ENCODE measurements at regions not wholly inside any gene's neighbourhood (a gene's known extent, or its start where the extent isn't known, plus 50 kb on each side); places are given as distances from the start of the nearest gene placed in this dataset.

DNA sequence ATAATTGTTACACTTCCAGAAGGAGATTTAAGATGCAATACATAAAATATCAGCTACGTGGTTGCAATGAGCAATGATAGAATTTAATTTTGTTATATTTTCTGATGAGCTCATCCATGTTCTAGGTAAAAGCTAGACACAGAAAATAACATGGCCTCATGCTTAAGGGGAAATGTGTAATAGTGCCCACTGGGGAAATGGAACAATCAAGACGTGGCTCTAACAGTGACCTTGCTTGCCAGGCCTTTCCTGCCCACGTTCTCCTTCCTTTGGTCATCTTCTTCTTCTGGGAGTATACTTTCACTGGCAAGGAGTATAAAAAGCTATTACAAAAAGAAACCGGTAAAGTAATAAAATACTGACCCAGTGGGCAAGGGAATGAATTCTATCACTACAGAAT is 116.2 kb upstream of the TMEM161B start:
- Histone ChIP-seq H3K4me1 (ENCODE audit: control insufficient read depth in 2 of 2, insufficient read depth in 2 of 2, low read length in 2 of 2) (no peaks in the 10 kb centered on the region), H3K9ac (ENCODE audit: low read depth in 1 of 2, low read length in 2 of 2) (no peak overlapping the region), H3K9me3 (ENCODE audit: control insufficient read depth in 2 of 2, low read length in 2 of 2) (no peaks in the 10 kb centered on the region), H3K36me3 (ENCODE audit: control insufficient read depth in 2 of 2, insufficient read depth in 2 of 2, low read length in 2 of 2) (no peaks in the 10 kb centered on the region), H3K4me3 (ENCODE audit: low read length in 2 of 2) (no peak overlapping the region), H3K27me3 (ENCODE audit: control insufficient read depth in 2 of 2, insufficient read depth in 2 of 2, low read length in 2 of 2) (no peaks in the 10 kb centered on the region), H3K27ac (ENCODE audit: low read depth in 2 of 2, low read length in 2 of 2) (no peak overlapping the region)

DNA sequence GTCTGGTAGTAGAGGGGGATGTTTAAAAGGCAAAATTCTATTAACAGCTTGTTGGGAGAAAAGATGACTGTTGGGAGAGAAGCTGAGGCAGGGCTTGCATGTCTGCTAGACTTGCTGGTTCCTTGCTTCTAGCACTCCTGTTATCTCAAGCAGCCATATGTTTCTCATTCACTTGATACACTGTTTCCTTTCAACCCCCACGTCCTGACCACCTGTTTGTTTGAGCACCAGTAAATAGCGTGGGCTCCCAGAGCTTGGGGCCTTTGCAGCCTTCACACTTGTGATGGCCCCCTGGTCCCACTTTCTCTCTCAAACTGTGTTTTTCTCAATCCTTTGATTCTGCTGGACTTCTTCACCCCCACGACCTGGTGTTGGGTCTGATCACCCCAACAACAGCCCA is 111.7 kb upstream of the TMEM161B start:
- H3K27me3 ChIP-seq (ENCODE audit: control insufficient read depth in 2 of 2, insufficient read depth in 2 of 2, low read length in 2 of 2), result no peaks in the 10 kb centered on the region
- H3K9me3 ChIP-seq (ENCODE audit: control insufficient read depth in 2 of 2, low read length in 2 of 2), result no peaks in the 10 kb centered on the region
- no peaks in the 10 kb centered on the region for H3K36me3 ChIP-seq (ENCODE audit: control insufficient read depth in 2 of 2, insufficient read depth in 2 of 2, low read length in 2 of 2)
- H3K27ac ChIP-seq (ENCODE audit: low read depth in 2 of 2, low read length in 2 of 2), result no peak overlapping the region
- no peaks in the 10 kb centered on the region for H3K4me1 ChIP-seq (ENCODE audit: control insufficient read depth in 2 of 2, insufficient read depth in 2 of 2, low read length in 2 of 2)
- H3K9ac ChIP-seq (ENCODE audit: low read depth in 1 of 2, low read length in 2 of 2), result no peak overlapping the region
- H3K4me3 ChIP-seq (ENCODE audit: low read length in 2 of 2), result no peak overlapping the region

DNA sequence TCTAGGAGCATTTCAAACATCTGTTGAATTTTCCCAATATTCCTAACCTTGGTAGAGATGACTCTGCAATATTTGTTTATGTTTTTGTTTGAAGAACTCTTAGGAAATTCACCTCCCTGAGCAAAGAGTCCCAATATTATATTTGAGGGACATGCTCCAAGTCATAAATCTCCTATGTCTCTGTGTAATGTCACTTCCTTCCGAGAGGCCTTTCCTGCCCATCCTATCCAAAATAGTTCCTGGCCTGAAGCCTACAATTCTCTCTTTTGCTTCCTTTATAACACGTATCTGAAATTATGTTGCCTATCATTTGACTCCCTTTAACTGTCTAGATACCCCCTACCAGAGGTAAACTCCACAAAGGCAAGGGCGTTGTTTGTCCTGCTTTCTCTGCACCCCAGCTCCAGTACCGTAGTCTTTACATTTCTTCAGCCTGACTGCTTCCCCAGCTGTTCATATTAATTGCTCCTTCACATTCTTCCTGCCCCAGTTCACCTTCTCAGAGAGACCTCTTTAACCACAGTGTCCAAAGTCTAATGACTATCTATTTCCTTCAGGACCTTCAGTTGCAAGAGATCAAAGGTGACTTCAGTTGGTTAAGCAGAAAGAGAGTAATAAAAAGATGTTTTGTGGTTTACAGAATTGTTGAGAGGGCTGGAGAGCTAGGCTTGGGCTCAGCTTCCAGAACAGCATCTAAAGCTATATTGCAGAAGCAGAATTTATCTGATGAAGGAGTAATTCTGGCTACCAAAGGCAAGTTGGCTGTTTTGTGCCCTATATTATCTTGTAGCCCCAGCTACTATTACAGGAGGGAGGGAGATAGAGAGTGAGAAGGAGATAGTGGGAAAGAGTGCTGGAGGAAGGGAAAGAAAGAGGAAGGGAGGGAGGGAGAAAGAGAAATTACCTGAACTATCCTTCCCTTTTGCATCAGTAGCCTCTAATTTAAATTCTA is 109.3 kb upstream of the TMEM161B start:
- Histone ChIP-seq H3K9me3 (ENCODE audit: control insufficient read depth in 2 of 2, low read length in 2 of 2) (no peaks in the 10 kb centered on the region), H3K4me1 (ENCODE audit: control insufficient read depth in 2 of 2, insufficient read depth in 2 of 2, low read length in 2 of 2) (no peaks in the 10 kb centered on the region), H3K27me3 (ENCODE audit: control insufficient read depth in 2 of 2, insufficient read depth in 2 of 2, low read length in 2 of 2) (no peaks in the 10 kb centered on the region), H3K36me3 (ENCODE audit: control insufficient read depth in 2 of 2, insufficient read depth in 2 of 2, low read length in 2 of 2) (no peaks in the 10 kb centered on the region), H3K4me3 (ENCODE audit: low read length in 2 of 2) (no peak overlapping the region), H3K9ac (ENCODE audit: low read depth in 1 of 2, low read length in 2 of 2) (no peak overlapping the region), H3K27ac (ENCODE audit: low read depth in 2 of 2, low read length in 2 of 2) (no peak overlapping the region)

DNA sequence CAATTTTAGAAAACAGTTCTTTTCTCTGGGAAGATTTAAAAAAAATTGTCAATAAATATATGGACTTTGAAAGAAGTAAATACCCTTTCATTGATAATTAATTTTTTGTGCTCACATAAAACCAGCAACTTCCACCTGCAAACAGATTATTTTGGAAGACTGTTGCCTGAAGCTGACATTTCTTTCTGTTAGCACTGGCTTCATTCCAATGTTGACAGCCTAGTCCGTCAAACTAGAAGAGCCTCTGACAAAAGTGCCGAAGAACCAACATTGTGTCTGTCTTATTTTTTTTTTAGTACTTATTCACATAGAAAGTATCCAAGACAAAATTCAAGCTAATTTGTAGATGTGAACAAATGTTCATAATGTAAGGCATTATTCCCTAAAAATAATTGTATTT is 108.6 kb upstream of the TMEM161B start:
- Histone ChIP-seq H3K4me3 (ENCODE audit: low read length in 2 of 2) (no peak overlapping the region), H3K9ac (ENCODE audit: low read depth in 1 of 2, low read length in 2 of 2) (no peak overlapping the region)

DNA sequence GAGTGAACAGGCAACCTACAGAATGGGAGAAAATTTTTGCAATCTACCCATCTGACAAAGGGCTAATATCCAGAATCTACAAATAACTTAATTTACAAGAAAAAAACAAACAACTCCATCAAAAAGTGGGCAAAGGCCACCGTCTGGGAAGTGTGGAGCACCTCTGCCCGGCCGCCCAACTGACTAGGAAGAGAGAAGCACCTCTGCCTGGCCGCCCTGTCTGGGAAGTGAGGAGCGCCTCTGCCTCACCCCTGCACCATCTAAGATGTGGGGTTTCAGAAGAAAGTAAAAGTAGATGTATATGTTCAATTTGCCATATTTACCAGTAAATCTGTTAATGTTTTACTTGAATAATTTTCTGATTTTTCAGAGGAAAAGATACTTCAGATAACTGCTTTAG is 108.1 kb upstream of the TMEM161B start:
- H3K9ac ChIP-seq (ENCODE audit: low read depth in 1 of 2, low read length in 2 of 2), result no peak overlapping the region
- no peak overlapping the region for H3K27ac ChIP-seq (ENCODE audit: low read depth in 2 of 2, low read length in 2 of 2)
- no peaks in the 10 kb centered on the region for H3K27me3 ChIP-seq (ENCODE audit: control insufficient read depth in 2 of 2, insufficient read depth in 2 of 2, low read length in 2 of 2)
- no peaks in the 10 kb centered on the region for H3K36me3 ChIP-seq (ENCODE audit: control insufficient read depth in 2 of 2, insufficient read depth in 2 of 2, low read length in 2 of 2)
- H3K9me3 ChIP-seq (ENCODE audit: control insufficient read depth in 2 of 2, low read length in 2 of 2), result no peaks in the 10 kb centered on the region
- H3K4me3 ChIP-seq (ENCODE audit: low read length in 2 of 2), result no peak overlapping the region
- no peaks in the 10 kb centered on the region for H3K4me1 ChIP-seq (ENCODE audit: control insufficient read depth in 2 of 2, insufficient read depth in 2 of 2, low read length in 2 of 2)

More for the DNA sequence above, 108.6 kb upstream of the TMEM161B start:
- Histone ChIP-seq H3K4me1 (ENCODE audit: control insufficient read depth in 2 of 2, insufficient read depth in 2 of 2, low read length in 2 of 2) (no peaks in the 10 kb centered on the region), H3K36me3 (ENCODE audit: control insufficient read depth in 2 of 2, insufficient read depth in 2 of 2, low read length in 2 of 2) (no peaks in the 10 kb centered on the region), H3K27ac (ENCODE audit: low read depth in 2 of 2, low read length in 2 of 2) (no peak overlapping the region), H3K27me3 (ENCODE audit: control insufficient read depth in 2 of 2, insufficient read depth in 2 of 2, low read length in 2 of 2) (no peaks in the 10 kb centered on the region), H3K9me3 (ENCODE audit: control insufficient read depth in 2 of 2, low read length in 2 of 2) (no peaks in the 10 kb centered on the region)

DNA sequence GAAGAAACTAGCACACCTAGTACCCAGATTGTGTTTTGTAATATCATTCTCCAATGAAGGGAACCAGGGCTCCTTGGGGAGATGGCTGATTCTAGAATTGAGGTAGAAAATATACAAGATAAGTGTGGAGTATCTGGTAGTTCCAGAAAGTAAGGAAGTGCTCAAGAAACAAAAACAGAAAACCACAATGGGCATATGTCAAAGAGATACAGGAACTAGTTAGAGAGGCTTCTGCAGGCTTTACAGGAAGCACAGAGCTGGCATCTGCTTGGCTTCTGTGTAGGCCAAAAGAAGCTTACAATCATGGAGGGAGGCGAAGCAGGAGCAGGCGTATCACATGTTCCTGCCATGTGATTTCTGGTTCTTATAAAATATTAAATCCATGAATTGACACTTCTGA is 105.7 kb upstream of the TMEM161B start:
- H3K4me1 ChIP-seq (ENCODE audit: control insufficient read depth in 2 of 2, insufficient read depth in 2 of 2, low read length in 2 of 2), result no peaks in the 10 kb centered on the region
- no peak overlapping the region for H3K27ac ChIP-seq (ENCODE audit: low read depth in 2 of 2, low read length in 2 of 2)
- no peaks in the 10 kb centered on the region for H3K27me3 ChIP-seq (ENCODE audit: control insufficient read depth in 2 of 2, insufficient read depth in 2 of 2, low read length in 2 of 2)
- no peak overlapping the region for H3K9ac ChIP-seq (ENCODE audit: low read depth in 1 of 2, low read length in 2 of 2)
- no peaks in the 10 kb centered on the region for H3K36me3 ChIP-seq (ENCODE audit: control insufficient read depth in 2 of 2, insufficient read depth in 2 of 2, low read length in 2 of 2)
- H3K9me3 ChIP-seq (ENCODE audit: control insufficient read depth in 2 of 2, low read length in 2 of 2), result no peaks in the 10 kb centered on the region
- no peak overlapping the region for H3K4me3 ChIP-seq (ENCODE audit: low read length in 2 of 2)

DNA sequence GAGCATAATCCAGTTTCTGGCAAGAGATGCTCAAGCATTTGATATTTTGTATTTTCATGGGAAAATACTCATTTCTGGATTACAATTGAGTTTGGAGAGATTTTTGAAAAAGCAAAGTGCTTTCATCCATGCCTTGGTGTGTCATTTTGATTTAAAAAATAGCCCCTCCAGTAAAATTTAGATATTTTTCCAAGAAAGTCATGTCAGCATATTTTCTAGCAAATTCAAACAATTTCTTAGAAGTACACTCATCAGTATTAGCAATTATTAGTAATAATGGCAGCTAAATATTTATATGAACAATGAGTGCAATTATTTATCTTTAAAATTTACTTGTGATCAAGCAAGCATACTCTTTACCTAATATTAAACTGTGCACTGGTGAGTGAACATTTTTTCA is 102.2 kb upstream of the TMEM161B start:
- H3K9me3 ChIP-seq (ENCODE audit: control insufficient read depth in 2 of 2, low read length in 2 of 2), result no peaks in the 10 kb centered on the region
- no peaks in the 10 kb centered on the region for H3K27me3 ChIP-seq (ENCODE audit: control insufficient read depth in 2 of 2, insufficient read depth in 2 of 2, low read length in 2 of 2)
- no peak overlapping the region for H3K27ac ChIP-seq (ENCODE audit: low read depth in 2 of 2, low read length in 2 of 2)
- H3K4me1 ChIP-seq (ENCODE audit: control insufficient read depth in 2 of 2, insufficient read depth in 2 of 2, low read length in 2 of 2), result no peaks in the 10 kb centered on the region
- no peaks in the 10 kb centered on the region for H3K36me3 ChIP-seq (ENCODE audit: control insufficient read depth in 2 of 2, insufficient read depth in 2 of 2, low read length in 2 of 2)
- H3K4me3 ChIP-seq (ENCODE audit: low read length in 2 of 2), result no peak overlapping the region
- H3K9ac ChIP-seq (ENCODE audit: low read depth in 1 of 2, low read length in 2 of 2), result no peak overlapping the region

DNA sequence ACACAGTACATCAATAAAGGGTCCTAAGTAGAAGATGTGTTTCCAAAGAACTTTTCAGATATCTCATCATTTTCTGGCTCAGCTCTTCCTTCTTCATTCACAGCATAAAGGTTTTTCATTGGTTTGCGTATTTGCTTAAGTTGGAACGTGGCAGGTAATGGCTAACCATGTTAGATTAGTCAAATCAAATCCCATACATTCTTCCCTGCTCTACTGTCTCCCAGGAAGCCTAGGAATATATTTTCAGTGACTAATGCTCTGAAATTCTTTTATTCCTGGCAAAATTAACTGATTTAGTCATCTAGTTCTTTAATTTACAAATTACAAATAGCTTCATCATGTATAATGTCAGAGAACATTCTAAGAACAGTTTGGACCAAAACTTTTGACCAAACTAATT is 99.6 kb upstream of the TMEM161B start:
- no peak overlapping the region for H3K4me3 ChIP-seq (ENCODE audit: low read length in 2 of 2)
- no peak overlapping the region for H3K9ac ChIP-seq (ENCODE audit: low read depth in 1 of 2, low read length in 2 of 2)
- H3K27me3 ChIP-seq (ENCODE audit: control insufficient read depth in 2 of 2, insufficient read depth in 2 of 2, low read length in 2 of 2), result no peaks in the 10 kb centered on the region
- H3K4me1 ChIP-seq (ENCODE audit: control insufficient read depth in 2 of 2, insufficient read depth in 2 of 2, low read length in 2 of 2), result no peaks in the 10 kb centered on the region
- no peaks in the 10 kb centered on the region for H3K9me3 ChIP-seq (ENCODE audit: control insufficient read depth in 2 of 2, low read length in 2 of 2)
- H3K36me3 ChIP-seq (ENCODE audit: control insufficient read depth in 2 of 2, insufficient read depth in 2 of 2, low read length in 2 of 2), result no peaks in the 10 kb centered on the region
- H3K27ac ChIP-seq (ENCODE audit: low read depth in 2 of 2, low read length in 2 of 2), result no peak overlapping the region

DNA sequence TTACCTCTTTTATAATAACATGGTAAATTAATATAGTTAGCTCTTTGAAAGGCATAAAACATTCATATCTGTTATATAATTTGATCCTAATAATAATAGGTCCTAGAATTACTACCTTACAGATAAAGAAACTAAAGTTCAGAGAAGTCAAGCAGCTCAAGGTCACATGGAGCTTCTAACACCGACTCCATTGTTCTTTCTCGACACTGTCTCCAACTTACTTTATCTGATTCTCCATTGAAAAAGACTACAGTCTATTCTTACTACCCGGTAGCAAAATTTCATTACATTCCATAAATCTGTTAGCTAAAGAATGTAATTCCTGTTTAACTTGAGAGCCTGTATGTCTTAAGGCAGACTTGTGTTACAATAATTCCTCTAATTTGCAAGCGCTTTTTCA is 96.3 kb upstream of the TMEM161B start:
- no peak overlapping the region for H3K4me3 ChIP-seq (ENCODE audit: low read length in 2 of 2)
- H3K27ac ChIP-seq (ENCODE audit: low read depth in 2 of 2, low read length in 2 of 2), result no peak overlapping the region
- no peaks in the 10 kb centered on the region for H3K4me1 ChIP-seq (ENCODE audit: control insufficient read depth in 2 of 2, insufficient read depth in 2 of 2, low read length in 2 of 2)
- H3K27me3 ChIP-seq (ENCODE audit: control insufficient read depth in 2 of 2, insufficient read depth in 2 of 2, low read length in 2 of 2), result no peaks in the 10 kb centered on the region
- no peak overlapping the region for H3K9ac ChIP-seq (ENCODE audit: low read depth in 1 of 2, low read length in 2 of 2)
- H3K9me3 ChIP-seq (ENCODE audit: control insufficient read depth in 2 of 2, low read length in 2 of 2), result no peaks in the 10 kb centered on the region
- H3K36me3 ChIP-seq (ENCODE audit: control insufficient read depth in 2 of 2, insufficient read depth in 2 of 2, low read length in 2 of 2), result no peaks in the 10 kb centered on the region

DNA sequence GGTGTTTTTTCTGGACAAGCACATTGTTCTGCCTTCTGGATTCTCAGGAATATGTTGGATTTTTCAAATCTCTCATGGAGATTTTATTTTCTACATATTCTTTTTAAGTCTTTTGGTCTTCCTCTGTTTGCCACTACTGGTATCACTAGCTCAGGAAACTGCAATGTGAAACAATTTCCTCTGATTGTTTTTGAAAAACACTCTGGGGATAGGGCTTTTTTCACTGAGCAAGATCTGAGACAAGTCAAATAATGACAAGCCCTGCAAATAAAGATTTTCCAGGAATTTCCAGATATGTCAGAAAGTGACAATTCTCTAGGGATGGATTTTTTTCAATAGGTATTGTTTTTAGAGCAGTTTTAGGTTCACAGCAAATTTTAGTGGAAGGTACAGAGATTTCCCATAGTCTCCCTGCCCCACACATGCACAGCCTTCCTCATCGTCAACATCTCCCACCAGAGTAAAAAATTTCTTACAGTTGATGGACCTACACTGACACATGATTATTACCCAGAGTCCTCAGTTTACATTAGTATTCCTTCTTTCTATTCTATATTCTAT is 86.9 kb upstream of the TMEM161B start:
- no peak overlapping the region for H3K9ac ChIP-seq (ENCODE audit: low read depth in 1 of 2, low read length in 2 of 2)
- H3K36me3 ChIP-seq (ENCODE audit: control insufficient read depth in 2 of 2, insufficient read depth in 2 of 2, low read length in 2 of 2), result no peaks in the 10 kb centered on the region

More for the DNA sequence above, 86.9 kb upstream of the TMEM161B start:
- Histone ChIP-seq H3K9me3 (ENCODE audit: control insufficient read depth in 2 of 2, low read length in 2 of 2) (no peaks in the 10 kb centered on the region), H3K4me1 (ENCODE audit: control insufficient read depth in 2 of 2, insufficient read depth in 2 of 2, low read length in 2 of 2) (no peaks in the 10 kb centered on the region), H3K27me3 (ENCODE audit: control insufficient read depth in 2 of 2, insufficient read depth in 2 of 2, low read length in 2 of 2) (no peaks in the 10 kb centered on the region), H3K4me3 (ENCODE audit: low read length in 2 of 2) (no peak overlapping the region), H3K27ac (ENCODE audit: low read depth in 2 of 2, low read length in 2 of 2) (no peak overlapping the region)

Data from mucosa of rectum (tissue), 2 donors.